Smooth muscle cell (in vitro differentiated cells): ENCODE measurements at regions not wholly inside any gene's neighbourhood (a gene's known extent, or its start where the extent isn't known, plus 50 kb on each side); places are given as distances from the start of the nearest gene placed in this dataset.

Experiments
- DNase-seq: peaks from one replicate; lab custom pipeline; 2025; ENCODE audit not compliant: unreplicated experiment; lab: John Stamatoyannopoulos, UW
- H2AFZ ChIP-seq: fragments of 200-600 bp; sonication (generic); 2 replicates; pipeline ENCODE4 v1.6.0; 2016; ENCODE audit warnings: antibody characterized with exemption, low read depth, mild to moderate bottlenecking
- H3F3A ChIP-seq: fragments of 200-600 bp; sonication (generic); 2 replicates; pipeline ENCODE4 v1.6.0; 2017; ENCODE audit warnings: antibody characterized with exemption, low read depth
- H3K27ac ChIP-seq: fragments of 200-600 bp; sonication (generic); 2 replicates; pipeline ENCODE4 v1.5.1; 2016; ENCODE audit warnings: low read depth, mild to moderate bottlenecking
- H3K27me3 ChIP-seq: fragments of 200-600 bp; sonication (generic); 2 replicates; pipeline ENCODE4 v1.6.1; 2016; ENCODE audit warnings: low read depth, mild to moderate bottlenecking
- H3K36me3 ChIP-seq: fragments of 200-600 bp; sonication (generic); 2 replicates; pipeline ENCODE4 v1.5.1; 2016; ENCODE audit warnings: low read depth
- H3K4me1 ChIP-seq: fragments of 200-600 bp; sonication (generic); 2 replicates; pipeline ENCODE4 v1.5.1; 2016; ENCODE audit warnings: low read depth
- H3K4me2 ChIP-seq: fragments of 200-600 bp; sonication (generic); 2 replicates; pipeline ENCODE4 v1.6.0; 2016; ENCODE audit warnings: mild to moderate bottlenecking
- H3K4me3 ChIP-seq: fragments of 200-600 bp; sonication (generic); 2 replicates; pipeline ENCODE4 v1.5.1; 2016; ENCODE audit warnings: mild to moderate bottlenecking
- H3K79me2 ChIP-seq: fragments of 200-600 bp; sonication (generic); 2 replicates; pipeline ENCODE4 v1.6.0; 2016; ENCODE audit warnings: low read depth, mild to moderate bottlenecking
- H3K9ac ChIP-seq: fragments of 200-600 bp; sonication (generic); 2 replicates; pipeline ENCODE4 v1.6.0; 2016; ENCODE audit warnings: low read depth
- H3K9me3 ChIP-seq: fragments of 200-600 bp; sonication (generic); replicated peaks from 2 replicates; pipeline ENCODE4 v1.5.1; 2016; ENCODE audit warnings: low read depth
- H4K20me1 ChIP-seq: fragments of 200-600 bp; sonication (generic); 2 replicates; pipeline ENCODE4 v1.6.0; 2016; ENCODE audit warnings: low read depth
- WGBS: methylation state at CpG from one replicate; pipeline ENCODE4 v1.1.7; 2016; ENCODE audit warnings: low lambda C conversion rate; 5-methylcytosine and 5-hydroxymethylcytosine counted together
- TF ChIP-seq, protein P1 (sequence below): fragments of 200-600 bp; sonication (generic); IDR thresholded peaks from 2 replicates; pipeline ENCODE4 v1.5.1; 2017; ENCODE audit warnings: borderline replicate concordance, mild to moderate bottlenecking, antibody characterized with exemption; ENCODE audit not compliant: insufficient read depth, poor library complexity, severe bottlenecking

DNA sequence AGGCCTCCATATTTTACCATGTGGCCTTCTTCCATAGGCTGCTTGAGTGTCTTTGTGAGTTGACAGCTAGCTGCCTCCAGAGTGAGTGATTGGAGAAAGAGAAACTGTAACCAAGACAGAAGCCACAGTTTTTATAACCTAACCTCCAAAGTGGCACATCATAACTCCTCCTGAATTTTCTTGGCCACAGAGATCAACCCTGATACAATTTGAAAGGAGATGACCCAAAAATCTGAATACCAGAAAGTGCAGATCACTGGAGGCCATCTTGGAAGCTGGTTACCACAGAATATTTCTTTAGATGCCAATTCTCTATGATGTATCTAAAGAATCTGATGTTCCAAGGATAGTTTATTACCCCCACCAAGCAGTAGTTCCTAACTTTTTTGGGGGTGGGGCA is 254.3 kb upstream of the PDE4D start:
- no peaks in the 10 kb centered on the region for H3K9me3 ChIP-seq
- no peaks in the 10 kb centered on the region for H3K36me3 ChIP-seq
- H3K4me2 ChIP-seq, result no peak overlapping the region
- no peaks in the 10 kb centered on the region for H3K79me2 ChIP-seq
- TF ChIP-seq, protein P1, sequence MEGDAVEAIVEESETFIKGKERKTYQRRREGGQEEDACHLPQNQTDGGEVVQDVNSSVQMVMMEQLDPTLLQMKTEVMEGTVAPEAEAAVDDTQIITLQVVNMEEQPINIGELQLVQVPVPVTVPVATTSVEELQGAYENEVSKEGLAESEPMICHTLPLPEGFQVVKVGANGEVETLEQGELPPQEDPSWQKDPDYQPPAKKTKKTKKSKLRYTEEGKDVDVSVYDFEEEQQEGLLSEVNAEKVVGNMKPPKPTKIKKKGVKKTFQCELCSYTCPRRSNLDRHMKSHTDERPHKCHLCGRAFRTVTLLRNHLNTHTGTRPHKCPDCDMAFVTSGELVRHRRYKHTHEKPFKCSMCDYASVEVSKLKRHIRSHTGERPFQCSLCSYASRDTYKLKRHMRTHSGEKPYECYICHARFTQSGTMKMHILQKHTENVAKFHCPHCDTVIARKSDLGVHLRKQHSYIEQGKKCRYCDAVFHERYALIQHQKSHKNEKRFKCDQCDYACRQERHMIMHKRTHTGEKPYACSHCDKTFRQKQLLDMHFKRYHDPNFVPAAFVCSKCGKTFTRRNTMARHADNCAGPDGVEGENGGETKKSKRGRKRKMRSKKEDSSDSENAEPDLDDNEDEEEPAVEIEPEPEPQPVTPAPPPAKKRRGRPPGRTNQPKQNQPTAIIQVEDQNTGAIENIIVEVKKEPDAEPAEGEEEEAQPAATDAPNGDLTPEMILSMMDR, result no peak
- H3K4me1 ChIP-seq, result no peaks in the 10 kb centered on the region
- H3K27me3 ChIP-seq, result no peaks in the 10 kb centered on the region
- no peak for DNase-seq
- H4K20me1 ChIP-seq, result no peaks in the 10 kb centered on the region
- no peak overlapping the region for H3K4me3 ChIP-seq
- H2AFZ ChIP-seq, result no peak overlapping the region
- no peak overlapping the region for H3K27ac ChIP-seq
- H3F3A ChIP-seq, result no peaks in the 10 kb centered on the region
- H3K9ac ChIP-seq, result no peak overlapping the region

DNA sequence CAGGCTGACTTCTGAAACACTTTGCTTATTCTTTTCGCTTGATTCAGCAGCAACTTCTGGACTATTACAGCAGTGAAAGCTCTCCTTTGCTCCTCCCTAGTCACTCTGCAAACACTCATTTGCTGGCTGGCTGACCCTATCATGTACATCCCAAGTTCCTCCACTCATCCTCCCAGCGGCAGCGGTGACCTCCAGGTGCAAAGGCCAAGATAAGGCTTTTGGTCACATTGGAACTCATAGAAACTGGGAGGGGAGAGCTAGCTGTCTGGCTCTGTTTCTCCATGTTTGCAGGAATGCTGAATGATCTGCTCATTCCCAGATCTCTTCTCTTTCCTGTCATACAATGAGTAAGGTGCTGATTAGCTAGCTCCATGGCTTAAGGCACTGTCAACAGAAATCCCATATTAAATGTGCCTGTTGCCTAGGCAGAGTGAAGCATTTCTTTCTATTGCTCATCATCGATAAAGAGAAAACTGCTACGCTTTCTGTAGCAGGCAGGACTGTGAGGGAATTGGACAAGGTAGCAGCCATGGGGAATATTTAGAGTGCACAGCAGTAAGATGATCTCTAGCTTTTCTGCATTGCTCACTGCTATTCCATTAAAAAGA is 250.5 kb upstream of the PDE4D start:
- TF ChIP-seq, protein P1, result no peak
- Histone ChIP-seq H4K20me1 (no peaks in the 10 kb centered on the region), H3K4me2 (no peak overlapping the region), H3F3A (no peaks in the 10 kb centered on the region), H3K79me2 (no peaks in the 10 kb centered on the region), H3K4me3 (no peak overlapping the region), H3K9me3 (no peaks in the 10 kb centered on the region), H3K27me3 (no peaks in the 10 kb centered on the region), H3K36me3 (no peaks in the 10 kb centered on the region), H3K27ac (no peak overlapping the region), H3K9ac (no peak overlapping the region), H3K4me1 (no peaks in the 10 kb centered on the region), H2AFZ (no peak overlapping the region)
- no peak for DNase-seq
- 87% methylated on average over 5 of the region's 5 CpGs for WGBS

DNA sequence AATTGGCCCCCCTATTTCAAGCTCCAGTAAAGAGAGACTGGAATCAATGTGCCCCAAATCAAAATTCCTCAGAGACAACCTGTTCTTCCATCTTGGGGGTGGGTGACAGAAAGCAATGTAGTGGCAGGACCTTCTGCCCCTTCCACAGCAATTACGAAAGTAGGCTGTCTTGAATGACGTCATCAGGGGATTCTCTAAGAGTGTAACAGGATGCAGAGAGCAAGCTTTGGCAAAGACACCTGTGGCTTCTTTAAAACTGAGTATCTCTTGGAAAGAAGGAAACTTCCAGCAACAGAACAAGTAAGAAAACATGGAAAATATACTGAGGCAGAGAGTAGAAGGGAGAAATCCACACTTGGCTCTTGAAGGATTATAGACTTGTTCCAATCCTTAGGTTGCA is 247.6 kb upstream of the PDE4D start:
- TF ChIP-seq, protein P1, result no peak
- no peaks in the 10 kb centered on the region for H4K20me1 ChIP-seq
- H3K9ac ChIP-seq, result no peak overlapping the region

DNA sequence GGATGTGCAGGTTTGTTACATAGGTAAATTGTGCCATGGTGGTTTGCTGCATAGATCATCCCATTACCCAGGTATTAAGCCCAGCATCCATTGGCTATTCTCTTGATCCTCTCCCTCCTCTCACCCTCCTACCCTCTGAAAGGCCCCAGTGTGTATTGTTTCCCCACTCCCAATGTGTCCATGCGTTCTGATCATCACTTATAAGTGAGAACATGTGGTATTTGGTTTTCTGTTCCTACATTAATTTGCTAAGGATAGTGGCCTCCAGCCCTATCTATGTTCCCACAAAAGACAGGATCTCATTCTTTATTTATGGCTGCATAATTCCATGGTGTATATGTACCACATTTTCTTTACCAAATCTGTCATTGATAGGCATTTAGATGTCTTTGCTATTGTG is 243.3 kb upstream of the PDE4D start:
- TF ChIP-seq, protein P1, result no peak
- Histone ChIP-seq H3K27ac (no peak overlapping the region), H3K36me3 (no peaks in the 10 kb centered on the region), H3K9me3 (no peaks in the 10 kb centered on the region), H3K4me1 (no peaks in the 10 kb centered on the region), H3F3A (no peaks in the 10 kb centered on the region), H2AFZ (no peak overlapping the region), H4K20me1 (no peaks in the 10 kb centered on the region), H3K4me2 (no peak overlapping the region), H3K79me2 (no peaks in the 10 kb centered on the region), H3K9ac (no peak overlapping the region), H3K4me3 (no peak overlapping the region), H3K27me3 (no peaks in the 10 kb centered on the region)
- DNase-seq, result no peak
- 52% methylated on average over 1 of the region's 1 CpG for WGBS

More for the DNA sequence above, 247.6 kb upstream of the PDE4D start:
- H3K4me1 ChIP-seq, result no peaks in the 10 kb centered on the region
- H3K4me2 ChIP-seq, result no peak overlapping the region
- H3K36me3 ChIP-seq, result no peaks in the 10 kb centered on the region
- no peaks in the 10 kb centered on the region for H3F3A ChIP-seq
- H3K4me3 ChIP-seq, result no peak overlapping the region
- no peaks in the 10 kb centered on the region for H3K27me3 ChIP-seq
- H3K27ac ChIP-seq, result no peak overlapping the region
- H2AFZ ChIP-seq, result no peak overlapping the region
- no peaks in the 10 kb centered on the region for H3K79me2 ChIP-seq
- DNase-seq, result no peak
- H3K9me3 ChIP-seq, result no peaks in the 10 kb centered on the region
- WGBS, result 70% methylated on average over 2 of the region's 2 CpGs
